ENCODE measurements at regions not wholly inside any gene's neighbourhood (a gene's known extent, or its start where the extent isn't known, plus 50 kb on each side); places are given as distances from the start of the nearest gene placed in this dataset.

GRCh38 chr3:105246536-105246935, 120.2 kb upstream of the ALCAM start:
- DNase-seq (ENCODE audit: low read depth in 1 of 2, low spot score in 1 of 2): no peak
- no peaks in the 10 kb centered on the region for H3K27me3 ChIP-seq (ENCODE audit: insufficient read depth, poor library complexity, severe bottlenecking)
- TF ChIP-seq, protein P1, sequence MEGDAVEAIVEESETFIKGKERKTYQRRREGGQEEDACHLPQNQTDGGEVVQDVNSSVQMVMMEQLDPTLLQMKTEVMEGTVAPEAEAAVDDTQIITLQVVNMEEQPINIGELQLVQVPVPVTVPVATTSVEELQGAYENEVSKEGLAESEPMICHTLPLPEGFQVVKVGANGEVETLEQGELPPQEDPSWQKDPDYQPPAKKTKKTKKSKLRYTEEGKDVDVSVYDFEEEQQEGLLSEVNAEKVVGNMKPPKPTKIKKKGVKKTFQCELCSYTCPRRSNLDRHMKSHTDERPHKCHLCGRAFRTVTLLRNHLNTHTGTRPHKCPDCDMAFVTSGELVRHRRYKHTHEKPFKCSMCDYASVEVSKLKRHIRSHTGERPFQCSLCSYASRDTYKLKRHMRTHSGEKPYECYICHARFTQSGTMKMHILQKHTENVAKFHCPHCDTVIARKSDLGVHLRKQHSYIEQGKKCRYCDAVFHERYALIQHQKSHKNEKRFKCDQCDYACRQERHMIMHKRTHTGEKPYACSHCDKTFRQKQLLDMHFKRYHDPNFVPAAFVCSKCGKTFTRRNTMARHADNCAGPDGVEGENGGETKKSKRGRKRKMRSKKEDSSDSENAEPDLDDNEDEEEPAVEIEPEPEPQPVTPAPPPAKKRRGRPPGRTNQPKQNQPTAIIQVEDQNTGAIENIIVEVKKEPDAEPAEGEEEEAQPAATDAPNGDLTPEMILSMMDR (IDR thresholded peaks at IDR 0.05; ENCODE audit: insufficient read depth, low read length): no peak
- TF ChIP-seq GABPA (IDR thresholded peaks at IDR 0.05; ENCODE audit: low read depth): no peak
- TF ChIP-seq POLR2AphosphoS5 (IDR thresholded peaks at IDR 0.05; ENCODE audit: low read depth): no peak
- no peak for TF ChIP-seq REST (IDR thresholded peaks at IDR 0.05; ENCODE audit: insufficient replicate concordance, low read depth)
- TF ChIP-seq SPI1 (IDR thresholded peaks at IDR 0.05; ENCODE audit: borderline replicate concordance, low read depth): no peak
- H3K27ac ChIP-seq (replicated peaks): no peak overlapping the region
- H3K4me3 ChIP-seq (replicated peaks; ENCODE audit: insufficient read depth, low read length): no peak overlapping the region

DNA sequence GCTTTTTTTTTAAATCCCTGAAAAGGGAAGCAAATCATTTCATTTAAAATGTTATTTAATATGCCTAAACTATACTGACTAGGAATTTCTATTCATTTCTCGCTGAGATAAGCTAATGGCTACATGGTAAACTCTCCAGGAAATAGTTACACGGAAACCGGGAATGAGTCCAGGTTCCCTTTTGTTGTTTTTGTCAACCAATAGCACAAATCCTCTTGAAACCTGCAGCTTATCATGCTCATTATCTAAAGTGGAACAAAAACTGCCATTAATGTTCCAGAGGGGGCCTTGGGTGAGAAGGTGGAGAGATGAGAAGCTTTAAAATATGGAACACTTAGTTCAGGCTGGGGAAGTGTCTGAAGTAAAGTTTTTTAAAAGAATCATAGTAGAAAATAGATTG, 113.5 kb upstream of the ALCAM start:
- TF ChIP-seq POLR2AphosphoS5 (IDR thresholded peaks at IDR 0.05; ENCODE audit: low read depth) (no peak), SPI1 (IDR thresholded peaks at IDR 0.05; ENCODE audit: borderline replicate concordance, low read depth) (no peak), REST (IDR thresholded peaks at IDR 0.05; ENCODE audit: insufficient replicate concordance, low read depth) (no peak)
- TF ChIP-seq, protein P1 (IDR thresholded peaks at IDR 0.05; ENCODE audit: insufficient read depth, low read length): no peak
- H3K27me3 ChIP-seq (ENCODE audit: insufficient read depth, poor library complexity, severe bottlenecking): no peaks in the 10 kb centered on the region
- no peak for DNase-seq (ENCODE audit: low read depth in 1 of 2, low spot score in 1 of 2)
- no peak overlapping the region for H3K4me3 ChIP-seq (replicated peaks; ENCODE audit: insufficient read depth, low read length)
- no peak overlapping the region for H3K27ac ChIP-seq (replicated peaks)

DNA sequence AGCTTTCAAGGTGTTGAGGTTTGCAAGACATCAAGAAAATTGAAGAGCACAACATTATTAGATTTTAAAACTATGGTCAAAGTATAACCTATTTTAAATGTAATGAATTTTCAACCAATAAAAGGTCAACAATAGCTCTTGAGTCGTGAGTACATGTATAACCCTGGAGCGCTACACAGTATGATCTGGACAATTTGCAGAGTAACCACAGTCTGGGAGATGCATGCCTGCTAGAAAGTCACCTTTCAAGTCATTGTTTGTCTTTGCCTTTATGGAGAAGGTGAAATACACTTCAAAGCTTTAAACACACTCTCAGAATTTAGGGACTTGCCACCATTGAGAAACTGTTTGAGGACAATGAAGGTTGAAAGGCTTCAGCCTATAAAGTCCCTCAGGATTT, 112.6 kb upstream of the ALCAM start:
- no peak overlapping the region for H3K27ac ChIP-seq (replicated peaks)
- H3K4me3 ChIP-seq (replicated peaks; ENCODE audit: insufficient read depth, low read length): no peak overlapping the region
- DNase-seq (ENCODE audit: low read depth in 1 of 2, low spot score in 1 of 2): no peak
- H3K27me3 ChIP-seq (ENCODE audit: insufficient read depth, poor library complexity, severe bottlenecking): no peaks in the 10 kb centered on the region
- TF ChIP-seq POLR2AphosphoS5 (IDR thresholded peaks at IDR 0.05; ENCODE audit: low read depth) (no peak), REST (IDR thresholded peaks at IDR 0.05; ENCODE audit: insufficient replicate concordance, low read depth) (no peak), GABPA (IDR thresholded peaks at IDR 0.05; ENCODE audit: low read depth) (no peak), SPI1 (IDR thresholded peaks at IDR 0.05; ENCODE audit: borderline replicate concordance, low read depth) (no peak)
- TF ChIP-seq, protein P1 (IDR thresholded peaks at IDR 0.05; ENCODE audit: insufficient read depth, low read length): no peak

All from HL-60 (cell line).